Hindlimb muscle (tissue), 1 donor: ENCODE measurements at regions not wholly inside any gene's neighbourhood (a gene's known extent, or its start where the extent isn't known, plus 50 kb on each side); places are given as distances from the start of the nearest gene placed in this dataset.
A peak's percentile ranks its signal among the peaks of the same experiment; 100 is the strongest.
"Not testable (repeated sequence)": the region's sequence is repeated elsewhere in the genome, so short reads cannot be mapped to it uniquely, and the experiment has no call there.

Experiments
- DNase-seq: peaks from one replicate; pipeline ENCODE4 v3.0.0-alpha.2; 2013

- DNase-seq, result no peak
Measured at GRCh38 chr10:118465300-118465874, 123.3 kb upstream of the FAM204A start.

GRCh38 chr10:118463740-118464139 lies 121.6 kb upstream of the FAM204A start:
- DNase-seq, result no peak

GRCh38 chr10:118462401-118462800 lies 120.3 kb upstream of the FAM204A start:
- no peak for DNase-seq

- DNase-seq, result peak; percentile 66
Measured at GRCh38 chr10:118459642-118460193, 117.6 kb upstream of the FAM204A start.

- DNase-seq, result no peak
Measured at GRCh38 chr10:118458957-118459641, 117.0 kb upstream of the FAM204A start.

- DNase-seq, result no peak
Measured at GRCh38 chr10:118457824-118458428, 115.8 kb upstream of the FAM204A start.

GRCh38 chr10:118455181-118455695 lies 113.1 kb upstream of the FAM204A start:
- DNase-seq, result no peak

- no peak for DNase-seq
Measured at GRCh38 chr10:118454211-118454610, 112.1 kb upstream of the FAM204A start.

- no peak for DNase-seq
Measured at GRCh38 chr10:118452098-118452497, 110.0 kb upstream of the FAM204A start.

- DNase-seq, result no peak
Measured at GRCh38 chr10:118449521-118449920, 107.4 kb upstream of the FAM204A start.

- no peak for DNase-seq
Measured at GRCh38 chr10:118448744-118449143, 106.6 kb upstream of the FAM204A start.

- DNase-seq, result peak; percentile 47
Measured at GRCh38 chr10:118447478-118448270, 105.5 kb upstream of the FAM204A start.

- DNase-seq, result no peak
Measured at GRCh38 chr10:118445535-118445934, 103.4 kb upstream of the FAM204A start.

GRCh38 chr10:118444069-118444468 lies 101.9 kb upstream of the FAM204A start:
- no peak for DNase-seq

- DNase-seq, result no peak
Measured at GRCh38 chr10:118442032-118442431, 99.9 kb upstream of the FAM204A start.

GRCh38 chr10:118439824-118440223 lies 97.7 kb upstream of the FAM204A start:
- no peak for DNase-seq

GRCh38 chr10:118436742-118437141 lies 94.6 kb upstream of the FAM204A start:
- DNase-seq, result no peak

GRCh38 chr10:118430190-118430589 lies 88.1 kb upstream of the FAM204A start:
- DNase-seq, result no peak

- DNase-seq, result peak; percentile 80
Measured at GRCh38 chr10:118423800-118424442, 81.8 kb upstream of the FAM204A start.

GRCh38 chr10:118422241-118422640 lies 80.1 kb upstream of the FAM204A start:
- DNase-seq, result no peak

- not testable (repeated sequence) for DNase-seq
Measured at GRCh38 chr10:118420049-118420448, 77.9 kb upstream of the FAM204A start.

GRCh38 chr10:118412932-118413331 lies 70.8 kb upstream of the FAM204A start:
- DNase-seq, result no peak
